ENCODE measurements at regions not wholly inside any gene's neighbourhood (a gene's known extent, or its start where the extent isn't known, plus 50 kb on each side); places are given as distances from the start of the nearest gene placed in this dataset.

GRCh38 chr21:35520302-35520701, 471.2 kb upstream of the RUNX1 start:
- TF ChIP-seq CTCF (IDR thresholded peaks at IDR 0.05; ENCODE audit: low read depth, low read length) (no peak), MYC (IDR thresholded peaks at IDR 0.05; ENCODE audit: low read depth, low read length) (no peak)
